Fibroblast of peridontal ligament (primary cell): ENCODE measurements at regions not wholly inside any gene's neighbourhood (a gene's known extent, or its start where the extent isn't known, plus 50 kb on each side); places are given as distances from the start of the nearest gene placed in this dataset.
"Not testable (repeated sequence)": the region's sequence is repeated elsewhere in the genome, so short reads cannot be mapped to it uniquely, and the experiment has no call there.

Experiments
- DNase-seq: peaks from one replicate; pipeline ENCODE4 v3.0.0-alpha.2; 2010; ENCODE audit errors: extremely low read depth

DNA sequence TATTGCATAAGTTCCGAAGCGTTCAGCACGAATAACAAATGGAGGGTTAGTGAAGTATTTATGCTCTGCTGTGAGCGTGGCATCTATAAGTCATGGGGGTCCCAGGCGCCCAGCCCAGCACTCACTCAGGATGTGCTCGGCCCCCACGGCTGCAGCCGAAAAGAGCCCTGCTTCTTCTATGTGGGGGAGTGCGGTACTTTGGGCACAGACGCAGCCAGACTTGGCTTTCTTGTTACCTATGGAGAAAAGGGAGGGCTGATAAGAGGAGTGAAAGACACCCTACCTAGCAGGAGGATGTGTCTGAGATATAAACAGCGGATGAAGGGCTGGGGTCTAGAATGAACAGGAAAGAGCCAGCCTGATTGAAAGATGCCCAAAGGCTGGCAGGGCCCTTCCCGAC lies 51.4 kb downstream of the MRPL36 start:
- no peak for DNase-seq

DNA sequence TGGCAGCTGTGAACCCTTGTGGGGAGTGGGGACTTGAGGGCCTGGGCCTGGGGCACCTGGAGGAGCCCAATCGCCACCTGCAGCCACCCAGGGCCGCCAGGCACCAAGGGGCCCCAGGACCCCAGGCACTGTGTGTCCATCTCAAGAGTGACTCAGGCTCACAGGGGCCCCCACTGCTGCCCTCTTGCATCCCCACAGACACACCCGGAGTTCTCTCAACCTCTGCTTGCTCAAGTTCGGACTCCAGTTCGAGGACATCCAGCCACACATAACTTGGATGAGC lies 51.9 kb downstream of the MRPL36 start:
- DNase-seq = no peak

- DNase-seq = no peak
These were observed 52.4 kb downstream of the MRPL36 start for GRCh38 chr5:1747079-1747802.

DNA sequence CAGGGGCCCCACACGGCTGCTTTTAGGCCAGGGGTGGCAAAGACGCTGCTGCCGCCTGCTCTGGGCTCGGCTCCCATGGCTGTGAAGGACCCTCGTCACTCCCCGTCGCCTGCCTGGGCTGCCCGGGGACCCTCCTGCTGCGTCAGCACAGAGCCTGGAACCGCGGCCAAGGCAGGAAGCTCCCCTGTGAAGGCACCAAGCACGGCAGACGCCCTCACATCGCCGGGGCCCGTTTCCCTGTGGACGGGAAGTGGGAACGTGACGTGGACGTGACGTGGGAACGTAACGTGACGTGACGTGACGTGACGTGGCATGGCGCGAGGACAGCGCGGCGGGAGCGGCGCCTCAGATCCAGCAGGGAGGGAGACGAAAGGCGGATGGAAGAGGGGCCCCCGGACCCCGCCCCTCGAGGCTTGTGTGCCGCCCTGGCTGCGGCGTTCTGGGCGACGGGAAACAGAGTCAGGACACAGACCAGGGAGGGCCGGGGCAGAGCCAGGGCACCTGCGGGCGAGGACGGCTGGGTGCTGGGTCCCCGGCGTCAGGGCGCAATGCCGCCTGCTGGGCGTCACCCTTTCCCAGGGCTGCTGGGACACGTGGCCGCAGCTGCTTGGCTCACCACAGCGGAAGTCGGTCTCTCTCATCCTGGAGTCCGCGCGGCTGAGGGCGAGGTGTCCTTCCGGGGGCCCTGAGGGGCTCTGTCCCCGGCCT lies 53.1 kb downstream of the MRPL36 start:
- DNase-seq = no peak

- no peak for DNase-seq
These were observed 53.8 kb downstream of the MRPL36 start for GRCh38 chr5:1745796-1746370.

DNA sequence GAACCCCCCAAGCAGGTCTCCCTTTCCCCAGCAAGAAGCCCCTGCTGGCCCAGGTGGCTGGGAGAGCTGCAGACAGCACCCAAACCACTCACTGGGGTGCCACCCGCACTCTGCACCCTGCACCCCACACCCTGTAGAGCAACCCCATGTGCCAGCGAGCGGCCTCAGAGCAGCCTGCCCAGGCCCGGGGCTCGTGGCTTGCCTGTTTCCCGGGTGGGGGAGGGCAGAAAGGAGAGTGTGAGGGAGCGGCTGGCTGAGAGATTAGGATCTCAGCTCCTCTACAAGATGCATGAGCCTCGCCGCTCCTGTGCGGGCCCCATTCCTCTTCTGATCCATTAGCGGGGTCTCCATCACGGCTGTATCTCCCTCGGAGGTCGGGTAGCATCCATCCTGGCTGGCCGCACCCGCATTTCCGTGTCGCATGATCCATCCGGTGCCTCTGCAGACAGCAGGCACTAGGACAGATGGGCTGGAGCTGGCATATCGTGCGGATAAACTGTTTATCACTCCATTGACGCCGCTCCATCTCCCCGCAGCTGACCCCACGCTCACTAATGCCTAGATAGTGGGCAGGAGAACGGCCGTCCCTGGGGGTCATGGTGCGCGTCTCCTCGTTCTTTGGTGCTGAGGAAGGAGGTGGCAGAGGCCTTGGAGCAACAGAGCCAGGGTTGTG lies 54.4 kb downstream of the MRPL36 start:
- DNase-seq = no peak

GRCh38 chr5:1744393-1745122 lies 55.1 kb downstream of the MRPL36 start:
- DNase-seq = no peak

DNA sequence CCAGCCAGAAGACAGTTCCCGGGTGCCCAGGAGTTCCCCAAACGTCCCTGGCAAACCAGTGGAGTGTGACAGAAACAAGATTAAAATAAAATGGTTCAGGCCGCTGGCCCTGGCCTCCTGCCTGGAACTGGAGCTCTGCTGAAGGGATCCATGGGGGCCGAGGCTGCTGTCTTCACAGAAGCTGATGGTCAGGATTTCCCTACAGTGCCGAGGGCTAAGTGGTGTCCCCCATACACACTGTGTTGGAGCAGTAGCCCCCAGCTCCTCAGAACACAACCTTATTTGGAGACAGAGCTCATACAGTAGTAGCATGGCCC lies 55.9 kb downstream of the MRPL36 start:
- no peak for DNase-seq

DNA sequence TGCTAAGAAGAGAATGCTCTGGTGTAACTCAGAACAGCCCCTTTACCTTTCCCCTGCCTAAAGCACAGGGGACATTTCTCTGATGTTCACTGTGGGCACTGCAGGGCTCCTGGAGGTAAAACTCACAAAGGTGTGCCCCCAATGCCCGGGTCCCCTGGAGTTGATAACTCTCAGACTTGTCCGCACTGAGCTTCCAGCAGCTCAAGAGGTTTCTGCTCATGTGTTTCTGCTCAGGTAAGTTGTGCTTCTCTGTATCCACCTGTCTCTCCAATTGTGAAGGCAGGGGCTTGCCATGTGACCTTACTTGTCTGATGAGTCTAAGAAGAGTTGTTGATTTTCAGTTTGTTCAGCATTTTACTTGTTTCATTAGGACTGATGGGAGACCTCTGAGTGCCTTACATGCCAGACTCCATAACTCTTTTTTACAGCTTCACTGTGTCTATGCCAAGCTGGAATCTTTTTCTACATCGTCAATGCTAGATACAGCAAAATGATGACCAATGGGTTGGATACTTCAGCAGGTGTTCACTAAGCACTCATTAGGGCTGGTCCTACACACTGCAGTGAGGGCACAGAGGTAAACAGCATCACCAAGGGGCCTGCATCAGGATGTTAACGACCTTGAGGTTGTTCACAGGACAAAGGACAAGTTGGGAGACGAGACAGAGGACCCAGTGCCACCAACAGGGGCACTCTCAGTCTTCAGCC lies 56.4 kb downstream of the MRPL36 start:
- no peak for DNase-seq

GRCh38 chr5:1737790-1738405 lies 61.7 kb downstream of the MRPL36 start:
- DNase-seq = peak; percentile 2

- DNase-seq = no peak
These were observed 62.5 kb downstream of the MRPL36 start for GRCh38 chr5:1736889-1737711.

- DNase-seq = no peak
These were observed 63.6 kb downstream of the MRPL36 start for GRCh38 chr5:1736065-1736464.

DNA sequence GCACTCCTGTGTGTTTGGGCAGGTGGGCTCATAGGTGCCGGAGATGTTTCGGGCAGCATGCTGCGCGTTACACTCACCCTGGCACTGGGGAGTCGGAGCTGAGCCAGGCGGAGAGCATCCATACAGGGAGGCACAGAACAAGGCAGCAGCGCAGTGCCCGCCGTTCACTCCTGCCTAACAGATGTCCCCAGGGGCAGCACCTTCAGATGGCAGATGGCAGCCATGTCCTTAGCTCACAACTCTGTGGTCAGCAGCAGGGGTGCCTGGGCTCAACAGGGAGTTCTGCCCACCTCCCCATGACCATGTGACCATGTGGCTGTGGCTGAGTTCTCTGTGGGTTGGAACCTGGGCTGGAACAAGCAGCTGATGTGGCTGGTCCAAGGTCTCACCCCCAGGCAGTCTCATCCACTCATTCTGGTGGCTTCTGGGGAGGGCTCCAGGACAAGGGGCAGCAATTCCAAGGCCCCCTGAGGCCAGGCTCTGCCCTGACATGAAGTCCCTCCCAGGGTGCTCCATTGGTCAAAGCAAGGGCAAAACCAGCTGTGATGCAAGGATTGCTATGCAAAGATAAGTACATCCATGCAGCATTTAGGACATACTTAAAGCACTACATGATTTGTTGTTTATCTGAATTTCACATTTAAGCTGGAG lies 64.2 kb downstream of the MRPL36 start:
- no peak for DNase-seq

- no peak for DNase-seq
These were observed 64.7 kb downstream of the MRPL36 start for GRCh38 chr5:1734908-1735289.

DNA sequence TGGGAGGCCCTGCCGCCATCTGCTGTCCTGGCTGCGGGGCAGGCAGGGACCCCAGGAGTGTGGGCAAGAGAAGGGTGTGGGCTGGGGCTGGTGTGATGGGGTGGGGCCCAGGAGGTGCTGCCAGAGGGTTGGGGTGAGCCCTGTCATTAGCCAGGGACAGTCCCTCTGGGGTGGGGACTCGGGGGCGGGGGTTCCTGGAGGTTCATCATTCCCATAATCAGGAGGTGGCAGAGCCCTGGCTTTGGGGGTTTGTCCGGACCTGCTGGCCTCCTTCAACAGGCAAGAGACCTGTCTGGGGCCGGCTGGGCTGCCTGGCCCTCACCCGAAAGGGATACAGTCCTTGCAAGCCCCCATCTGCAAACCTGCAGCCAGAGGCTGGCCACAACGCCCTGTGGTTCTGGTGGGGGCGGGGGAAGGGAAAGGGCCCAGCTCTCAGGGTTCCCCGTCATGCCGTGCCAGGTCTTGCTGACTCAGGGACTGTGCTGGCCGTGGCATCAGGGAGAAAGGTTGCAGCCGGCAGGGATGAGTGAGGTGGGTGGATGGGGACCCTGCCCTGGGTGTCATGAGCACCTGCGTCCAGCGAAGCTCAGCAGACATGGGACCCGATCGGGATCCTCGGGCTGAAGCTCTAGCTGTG lies 65.2 kb downstream of the MRPL36 start:
- no peak for DNase-seq

DNA sequence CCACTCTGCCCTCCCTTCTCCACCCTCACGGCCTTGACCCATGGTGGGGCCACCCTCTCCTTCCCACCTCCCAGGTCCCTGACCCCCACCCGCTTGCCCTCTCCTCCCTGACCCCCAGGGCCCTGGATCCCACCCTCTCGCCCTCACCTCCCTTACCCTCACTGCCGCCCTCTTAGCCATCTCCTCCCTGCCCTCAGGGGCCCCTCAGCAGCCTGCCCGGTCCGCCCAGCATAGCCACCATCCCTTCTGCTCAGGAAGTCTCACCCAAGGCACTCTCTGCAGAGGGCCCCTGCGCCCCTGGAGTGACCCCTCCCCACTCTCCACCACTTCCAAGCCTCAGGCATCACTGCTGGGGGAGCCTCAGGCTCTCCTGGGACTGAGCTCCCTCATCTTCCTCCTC lies 66.3 kb downstream of the MRPL36 start:
- no peak for DNase-seq

- no peak for DNase-seq
These were observed 66.7 kb downstream of the MRPL36 start for GRCh38 chr5:1732945-1733344.

GRCh38 chr5:1732238-1732941 lies 67.2 kb downstream of the MRPL36 start:
- no peak for DNase-seq

GRCh38 chr5:1731855-1732237 lies 67.8 kb downstream of the MRPL36 start:
- not testable (repeated sequence) for DNase-seq
